HG03039 (cell line): ENCODE measurements at regions not wholly inside any gene's neighbourhood (a gene's known extent, or its start where the extent isn't known, plus 50 kb on each side); places are given as distances from the start of the nearest gene placed in this dataset.

Experiments
- ATAC-seq: cut with Tn5 transposase; IDR thresholded peaks from one replicate; pipeline ENCODE4 v1.9.1; 2021; ENCODE audit warnings: mild to moderate bottlenecking, moderate library complexity; ENCODE audit not compliant: unreplicated experiment

DNA sequence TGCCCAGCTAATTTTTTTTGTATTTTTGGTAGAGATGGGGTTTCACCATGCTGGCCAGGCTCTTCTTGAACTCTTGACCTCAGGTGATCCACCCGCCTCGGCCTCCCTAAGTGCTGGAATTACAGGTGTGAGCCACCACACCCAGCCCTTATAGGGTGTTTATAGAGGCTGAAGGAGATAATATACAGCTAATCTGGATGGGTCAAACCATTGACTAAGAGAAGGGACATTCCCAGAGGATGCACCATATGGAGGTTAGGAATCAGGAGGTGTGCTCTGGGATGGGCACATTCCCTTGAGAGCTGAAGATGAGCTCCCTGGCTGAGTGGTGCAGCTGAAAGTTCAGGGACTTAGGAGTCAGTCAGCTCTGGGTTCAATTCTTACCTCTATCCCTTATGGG is 68.3 kb upstream of the SHISA3 start:
- no peak for ATAC-seq

DNA sequence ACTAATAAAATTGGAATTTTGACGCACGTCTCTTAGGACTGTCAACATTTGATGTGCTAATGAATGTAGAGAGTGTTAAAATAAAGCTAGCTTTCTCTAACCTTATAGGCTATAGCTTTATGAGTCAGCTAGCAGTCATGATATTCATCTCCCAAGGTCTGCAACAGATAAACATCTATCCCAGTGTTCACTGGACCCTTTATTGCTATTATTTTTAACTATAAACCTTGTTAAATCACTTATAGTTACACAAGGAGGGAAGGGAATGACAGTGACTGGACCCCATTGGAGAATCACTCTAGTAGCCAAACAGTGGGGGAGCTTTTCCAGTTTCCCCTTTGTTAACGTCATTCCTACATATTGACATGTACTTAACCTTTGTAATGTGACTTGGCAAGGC is 67.9 kb upstream of the SHISA3 start:
- no peak for ATAC-seq

DNA sequence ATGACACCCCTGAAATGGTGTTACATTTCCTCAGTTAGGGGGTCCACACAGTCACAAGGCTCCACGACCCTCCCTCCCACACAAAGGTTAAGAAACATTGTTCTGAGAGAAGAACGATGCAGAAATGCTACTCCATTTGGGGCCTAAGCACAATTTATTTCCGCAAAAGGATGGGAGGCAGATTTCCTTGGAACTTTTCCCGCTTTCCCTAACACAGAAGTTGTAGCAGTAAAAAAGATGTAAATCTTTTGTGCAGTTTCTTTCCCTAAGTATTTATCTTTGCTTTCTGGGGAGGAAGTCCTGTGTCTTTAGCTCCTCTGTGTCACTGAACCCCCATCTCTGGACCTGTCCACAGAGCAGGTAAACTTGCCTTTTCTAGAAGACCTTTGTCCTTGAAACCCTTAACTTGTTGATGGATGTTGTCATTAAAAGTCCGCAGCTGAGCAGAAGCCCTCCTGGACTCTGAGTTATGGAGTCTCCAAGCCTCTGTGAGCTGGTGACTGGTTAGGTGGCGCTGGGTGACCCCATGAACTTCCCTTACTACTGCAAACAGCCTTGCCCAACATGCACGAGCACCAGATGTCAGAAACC is 67.2 kb upstream of the SHISA3 start:
- ATAC-seq = no peak

DNA sequence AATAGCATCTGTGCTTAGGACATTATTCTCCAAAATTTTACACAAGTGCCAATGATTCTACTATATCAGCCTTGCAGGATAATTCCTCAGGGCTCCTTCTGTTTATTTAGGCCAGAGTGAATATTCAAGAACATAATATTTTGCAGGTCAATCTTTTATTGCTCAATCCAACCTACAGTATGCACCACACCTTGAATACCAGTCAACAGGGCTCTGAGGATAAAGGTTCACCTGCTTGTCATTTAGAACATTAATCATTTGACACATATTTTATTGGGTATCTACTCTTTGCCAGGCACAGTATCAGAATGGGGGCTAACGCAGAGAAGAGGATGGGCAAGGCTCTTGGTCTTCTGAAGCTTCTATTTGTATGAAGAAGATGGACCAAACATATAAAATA is 66.2 kb upstream of the SHISA3 start:
- ATAC-seq = no peak

DNA sequence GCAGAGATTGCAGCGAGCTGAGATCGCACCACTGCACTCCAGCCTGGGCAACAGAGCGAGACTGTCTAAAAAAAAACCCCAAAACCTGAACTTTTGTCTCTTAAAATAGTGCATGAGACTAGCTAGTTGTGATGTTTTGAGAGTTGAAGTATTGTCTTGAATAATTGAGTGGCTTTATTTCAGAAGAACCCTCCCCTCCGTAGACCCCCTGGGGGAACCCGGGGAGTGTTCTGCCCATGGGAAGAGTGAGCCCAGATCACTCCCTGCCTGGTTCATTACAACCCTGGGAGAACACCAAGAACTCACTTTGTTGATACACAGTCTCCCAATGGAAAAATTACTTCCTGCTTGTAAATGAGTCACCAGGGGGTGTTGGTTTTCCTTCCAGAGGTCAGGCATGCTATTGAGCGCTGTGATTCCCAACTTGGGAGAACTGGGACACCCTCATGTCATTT is 65.3 kb upstream of the SHISA3 start:
- peak; percentile 68 for ATAC-seq

DNA sequence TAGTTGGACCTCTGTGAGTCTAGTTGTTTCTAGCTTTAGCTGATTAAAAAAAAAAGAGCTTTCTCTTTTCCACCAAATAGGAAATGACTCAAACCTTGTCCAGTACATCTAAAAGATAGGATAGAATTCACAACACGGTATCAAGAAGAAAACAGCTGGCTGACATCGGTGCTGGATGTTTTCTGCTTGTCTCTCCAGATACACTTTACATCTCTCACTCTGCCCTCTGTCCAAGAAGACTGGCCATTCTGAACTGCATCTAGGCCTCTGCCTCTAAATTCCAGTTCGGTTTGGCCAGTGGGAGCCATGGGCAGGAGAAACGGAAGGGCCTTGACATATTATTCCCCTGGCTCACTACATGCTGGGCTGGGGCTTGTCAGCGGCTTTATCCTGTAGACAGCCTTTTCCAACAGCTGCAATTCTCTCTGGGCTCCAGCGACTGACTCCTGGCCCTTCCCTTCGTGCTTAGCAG is 57.3 kb upstream of the SHISA3 start:
- ATAC-seq = no peak

DNA sequence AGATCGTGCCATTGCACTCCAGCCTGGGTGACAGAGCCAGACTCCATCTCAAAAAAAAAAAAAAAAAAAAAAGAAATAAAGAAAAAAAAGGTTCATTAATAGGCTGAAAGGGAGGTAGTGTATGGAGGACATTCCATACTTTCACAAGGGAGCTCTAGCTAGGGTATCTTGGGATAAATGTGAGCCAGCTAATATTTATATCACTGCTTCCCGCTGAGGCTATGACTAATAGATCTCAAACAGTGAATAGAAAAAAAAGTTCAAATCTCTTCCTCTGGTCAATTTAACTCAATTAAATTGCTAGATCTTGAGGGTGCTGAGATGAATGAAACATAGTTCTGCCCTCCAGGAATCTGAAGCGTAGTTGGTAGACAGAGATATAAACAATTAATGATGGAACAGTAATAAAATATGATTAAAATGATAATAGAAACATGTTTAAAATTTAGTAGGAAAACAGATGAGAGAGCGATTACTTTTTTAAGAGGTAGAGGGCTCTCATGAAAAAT is 55.7 kb upstream of the SHISA3 start:
- no peak for ATAC-seq

DNA sequence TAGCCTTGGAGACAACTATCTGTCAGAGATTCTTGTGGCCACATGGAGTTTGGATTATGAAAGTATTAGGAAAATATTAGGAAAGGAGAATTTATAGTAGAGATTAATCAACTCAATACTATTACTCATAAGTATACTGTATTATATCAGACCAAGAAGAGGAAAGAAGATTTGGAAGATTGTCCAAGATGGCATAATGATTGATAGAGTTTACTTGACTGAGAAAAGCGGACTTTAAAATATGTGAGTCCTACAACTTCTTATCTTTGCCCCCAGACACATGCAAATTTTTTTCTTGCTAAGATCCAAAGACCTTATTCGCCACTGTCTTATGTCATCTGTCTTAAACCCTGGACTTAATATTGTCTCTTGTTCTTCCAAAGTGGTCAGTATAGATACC is 54.8 kb upstream of the SHISA3 start:
- ATAC-seq = no peak

DNA sequence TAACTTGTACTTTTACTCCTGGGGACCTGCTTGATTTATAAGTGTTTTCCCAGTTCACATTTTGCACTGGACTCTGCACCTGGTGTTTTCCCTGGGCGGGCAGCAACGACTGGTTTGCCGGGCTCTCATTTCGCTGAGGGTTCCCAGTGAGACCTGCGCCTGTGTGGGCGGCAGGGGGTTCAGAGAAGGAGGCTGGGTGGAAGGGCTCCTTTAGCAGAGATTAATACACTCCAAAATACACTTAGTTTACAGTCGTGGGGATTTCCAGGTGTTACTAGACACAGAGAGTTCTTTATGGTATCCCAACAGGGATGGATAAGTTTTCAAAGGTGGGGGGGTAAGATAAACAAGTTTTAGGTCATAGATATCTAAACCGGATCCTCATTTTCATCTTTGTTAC is 53.0 kb upstream of the SHISA3 start:
- ATAC-seq = peak; percentile 79

DNA sequence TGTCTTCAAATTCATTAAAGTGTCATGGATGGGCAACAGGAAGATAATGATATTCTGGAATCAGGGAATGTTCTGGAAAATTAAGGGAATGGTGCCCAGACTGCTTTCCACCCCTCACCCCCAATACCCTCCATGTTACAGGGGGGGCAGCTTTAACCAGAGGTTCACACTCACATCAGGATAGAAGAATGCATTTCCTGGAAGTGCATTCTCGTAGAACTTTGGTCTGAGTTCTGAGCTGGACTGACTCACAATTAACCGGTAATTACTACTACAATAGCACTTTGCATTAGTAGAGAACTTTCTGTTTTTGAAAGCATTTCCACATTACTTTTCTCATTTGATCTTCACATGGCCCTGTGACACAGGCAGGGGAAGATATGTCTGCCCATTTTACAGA is 52.5 kb upstream of the SHISA3 start:
- ATAC-seq = no peak

DNA sequence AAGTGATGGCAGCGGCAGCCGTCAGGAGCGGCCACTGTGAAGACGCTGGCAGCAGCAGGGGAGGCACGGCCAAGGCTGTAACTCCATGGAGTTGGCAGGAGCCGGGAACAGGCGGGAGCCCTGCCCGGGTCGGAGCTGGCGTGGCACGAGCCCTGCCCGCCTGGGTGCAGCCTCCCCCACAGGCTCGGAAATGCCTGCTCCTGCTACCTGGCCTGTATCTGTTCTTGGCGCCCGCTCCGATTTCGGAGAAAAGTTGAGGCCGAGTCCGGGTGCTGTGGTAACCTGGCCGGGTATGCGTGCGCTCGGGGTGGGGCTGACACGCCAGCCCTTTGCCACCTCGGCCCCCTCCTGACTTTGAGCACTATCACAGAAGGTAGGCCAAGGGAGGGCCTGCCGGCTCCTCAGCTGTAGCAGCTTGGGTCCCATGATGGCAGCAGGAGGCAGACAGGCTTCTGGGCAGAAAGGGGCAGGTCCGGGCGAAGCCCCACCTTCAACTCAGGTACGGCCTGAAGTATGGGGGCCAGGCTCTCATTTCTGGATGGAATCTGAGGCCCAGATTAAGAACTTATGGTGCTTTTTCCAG is 51.2 kb upstream of the SHISA3 start:
- ATAC-seq = no peak

DNA sequence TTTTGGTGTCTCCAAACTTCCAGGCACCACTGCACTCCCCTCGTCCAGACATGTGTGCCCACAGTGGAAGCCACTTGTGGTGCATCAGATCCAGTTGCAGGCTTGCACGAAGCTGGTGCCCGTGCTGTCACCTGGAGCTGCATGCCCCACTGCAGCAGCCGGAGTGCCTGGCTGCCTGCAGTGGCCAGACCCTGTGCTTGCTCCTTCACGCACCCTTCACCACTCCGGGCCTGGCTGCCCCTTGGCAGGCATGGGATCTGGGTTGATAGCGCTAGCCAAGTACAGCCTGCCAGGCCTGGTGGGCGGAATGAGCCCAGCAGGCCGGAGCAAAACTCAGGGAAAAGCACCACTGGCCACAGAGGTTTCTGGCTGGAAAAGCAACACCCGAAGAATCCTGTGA is 50.2 kb upstream of the SHISA3 start:
- ATAC-seq = no peak
